GM19463 (cell line): ENCODE measurements at regions not wholly inside any gene's neighbourhood (a gene's known extent, or its start where the extent isn't known, plus 50 kb on each side); places are given as distances from the start of the nearest gene placed in this dataset.

ENCODE experiments used
- ATAC-seq: cut with Tn5 transposase; IDR thresholded peaks from one replicate; pipeline ENCODE4 v1.9.1; 2021; ENCODE audit warnings: mild to moderate bottlenecking, moderate library complexity; ENCODE audit not compliant: unreplicated experiment

DNA sequence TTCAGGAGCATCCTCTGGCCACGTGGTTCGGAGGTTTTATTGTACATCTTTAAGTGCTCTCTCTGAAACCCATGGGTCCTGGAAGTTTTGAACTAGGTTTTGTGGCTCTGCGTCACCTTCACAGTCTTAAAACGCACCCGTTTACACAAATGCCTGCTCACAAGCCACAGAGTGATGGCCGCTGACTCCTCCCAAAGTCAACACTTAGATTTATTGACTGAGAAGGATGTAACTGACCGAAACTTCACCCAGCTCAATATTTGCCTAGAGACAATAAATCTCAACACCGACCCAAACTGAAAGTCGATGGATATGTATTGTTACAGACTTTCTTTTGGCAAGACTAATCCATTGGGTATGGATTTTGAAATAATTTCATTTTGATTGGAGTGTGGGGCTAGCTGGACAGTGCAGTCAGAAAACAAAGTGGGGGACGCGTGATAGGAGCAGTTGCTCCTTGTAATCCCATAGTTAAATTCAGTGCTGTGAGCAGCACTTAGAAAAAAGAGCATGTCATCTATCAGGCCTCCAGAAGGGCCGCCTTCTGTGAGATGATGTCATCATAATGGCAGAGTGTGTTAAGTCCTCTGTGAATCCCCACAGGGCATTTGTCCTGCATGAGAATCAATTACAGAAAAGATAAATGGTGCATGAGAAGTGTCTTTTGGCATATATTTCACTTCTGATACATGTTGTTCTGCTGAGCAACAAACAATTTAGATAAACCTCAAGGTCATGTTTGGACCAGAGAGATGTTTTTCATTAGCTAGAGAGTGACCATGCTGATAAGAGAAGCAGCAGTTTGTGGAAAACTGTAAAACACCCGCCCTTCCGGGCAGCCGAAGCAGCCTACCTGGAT lies 183.7 kb downstream of the INO80D start:
- no peak for ATAC-seq

DNA sequence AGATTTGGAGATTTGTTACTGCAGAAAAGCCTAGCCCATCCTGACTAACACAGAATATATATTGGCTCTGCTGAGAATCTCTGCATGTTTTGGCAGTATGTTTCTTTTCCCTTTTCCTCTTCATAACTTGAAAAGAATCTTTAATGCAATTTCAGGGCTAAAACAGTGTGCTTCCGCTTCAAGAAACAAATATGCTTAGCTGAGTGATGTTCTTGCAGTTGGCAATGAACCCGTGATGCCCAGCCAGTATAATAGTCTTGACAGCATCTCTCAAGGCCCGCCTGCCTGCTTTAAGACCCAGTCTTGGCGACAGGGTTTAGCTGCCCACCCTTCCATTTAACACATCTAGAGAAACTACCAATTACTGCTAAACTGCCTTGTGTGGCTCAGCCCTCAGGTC lies 184.5 kb downstream of the INO80D start:
- no peak for ATAC-seq

DNA sequence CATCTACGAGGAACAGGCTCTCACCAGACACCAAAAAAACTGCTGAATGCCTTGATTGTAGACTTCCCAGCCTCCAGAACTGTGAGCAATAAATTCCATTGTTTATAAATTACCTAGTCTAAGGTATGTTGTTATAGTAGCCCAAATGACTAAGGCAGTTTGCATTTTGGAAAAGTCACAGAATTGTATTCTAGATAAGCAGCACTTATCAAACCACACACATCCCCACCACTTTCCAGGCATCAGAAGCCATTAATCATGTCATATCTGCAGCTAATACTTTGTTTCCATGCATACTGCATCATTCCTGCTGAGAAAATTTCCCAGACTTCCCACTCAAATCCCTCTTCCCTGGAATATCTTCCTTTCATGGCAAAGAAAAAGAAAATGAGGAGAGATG lies 187.2 kb downstream of the INO80D start:
- no peak for ATAC-seq

DNA sequence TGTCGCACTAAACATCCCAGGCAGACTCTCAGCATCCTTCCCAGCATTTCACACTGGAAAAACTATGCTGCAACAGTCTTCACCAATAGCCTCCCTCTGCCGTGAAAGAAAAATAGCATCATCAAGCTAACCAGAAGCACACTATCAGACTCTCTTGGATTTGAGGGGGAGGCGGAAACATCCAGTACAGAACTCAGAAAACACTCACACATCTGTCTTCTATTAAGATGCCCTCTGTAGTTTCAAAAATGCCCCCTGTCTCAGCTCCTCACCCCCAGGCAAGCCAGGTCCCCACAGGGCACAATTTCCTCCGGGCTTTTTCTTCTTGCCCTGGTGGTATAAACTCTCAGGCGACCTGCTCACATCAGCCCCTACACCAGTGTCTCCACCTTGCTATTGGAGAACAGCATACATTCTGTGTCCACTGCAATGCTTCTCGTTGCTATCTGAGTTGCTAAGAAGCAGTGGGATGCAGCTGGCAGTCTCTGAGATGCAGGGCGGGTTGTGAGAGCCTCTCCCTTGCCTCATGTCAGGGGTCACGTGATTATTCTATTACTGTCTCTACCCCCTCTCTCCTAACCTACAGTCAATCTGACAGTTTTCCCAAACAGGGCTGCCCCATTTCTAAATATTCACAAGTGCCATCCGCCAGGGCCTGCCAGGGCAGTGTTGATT lies 189.9 kb downstream of the INO80D start:
- no peak for ATAC-seq

DNA sequence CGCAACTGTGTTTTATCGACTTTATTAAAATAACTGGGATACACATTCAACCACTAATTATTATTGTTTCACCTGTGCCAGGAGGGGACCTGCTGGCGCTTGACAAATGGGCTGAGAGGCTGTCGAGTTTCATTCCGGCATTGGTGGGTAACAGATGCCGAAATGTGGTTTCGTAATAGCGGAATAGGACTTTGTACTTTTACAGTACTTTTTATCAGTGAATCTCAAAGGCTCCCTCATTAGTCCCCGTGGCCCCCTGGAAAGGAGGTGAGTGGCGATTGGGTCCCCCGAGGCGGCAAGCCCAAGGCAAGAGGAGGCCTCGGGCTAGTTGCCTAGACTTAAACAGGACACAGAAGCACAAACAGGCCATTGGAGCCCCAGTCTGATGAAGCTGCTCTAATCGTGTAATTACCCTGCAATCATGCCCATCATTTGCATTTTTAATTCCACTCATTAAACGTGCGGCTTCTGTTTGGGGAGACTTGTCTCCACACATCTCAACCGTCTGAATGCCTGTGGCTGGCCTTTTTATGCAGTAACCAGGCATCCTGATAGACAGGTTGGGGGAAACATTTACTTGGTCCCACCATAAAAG lies 193.2 kb downstream of the INO80D start:
- no peak for ATAC-seq

DNA sequence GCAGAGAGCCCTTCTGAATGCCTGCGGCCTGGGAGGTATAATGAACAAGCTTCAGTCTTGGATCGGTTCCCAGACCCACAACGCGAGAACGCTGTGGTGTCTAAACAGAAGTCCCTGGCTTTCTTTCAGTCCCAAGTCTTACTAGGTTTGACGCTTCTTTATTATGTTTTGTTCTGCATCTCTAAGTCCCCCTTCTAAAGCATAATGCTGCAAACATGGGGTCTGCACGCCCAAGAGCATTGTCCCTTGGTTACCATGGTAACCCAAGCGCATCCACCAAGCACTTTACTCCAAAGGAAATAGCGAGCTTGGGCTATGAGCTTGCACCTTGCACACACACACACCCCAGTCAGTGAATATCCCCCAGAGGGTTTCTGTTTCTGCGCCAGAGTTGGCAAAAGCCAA lies 193.7 kb downstream of the INO80D start:
- no peak for ATAC-seq

DNA sequence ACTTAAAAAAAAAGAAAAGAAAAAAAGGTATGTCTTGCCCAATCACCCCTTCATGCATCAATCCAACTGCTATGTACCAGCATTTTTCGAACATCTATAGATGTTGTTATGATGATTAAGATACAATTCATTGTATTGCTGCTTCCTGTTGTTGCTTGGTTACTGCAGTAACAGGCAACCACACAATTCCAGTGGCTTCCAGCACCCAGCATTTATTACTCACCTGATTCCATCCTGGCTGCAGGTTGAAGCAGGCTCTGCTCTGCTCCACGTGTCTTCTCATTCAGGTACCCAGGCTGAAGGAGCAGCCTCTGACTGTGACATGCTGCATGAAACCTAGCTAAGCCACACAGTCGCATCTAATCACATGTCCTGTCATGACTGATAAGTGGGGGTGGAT lies 196.9 kb downstream of the INO80D start:
- no peak for ATAC-seq

DNA sequence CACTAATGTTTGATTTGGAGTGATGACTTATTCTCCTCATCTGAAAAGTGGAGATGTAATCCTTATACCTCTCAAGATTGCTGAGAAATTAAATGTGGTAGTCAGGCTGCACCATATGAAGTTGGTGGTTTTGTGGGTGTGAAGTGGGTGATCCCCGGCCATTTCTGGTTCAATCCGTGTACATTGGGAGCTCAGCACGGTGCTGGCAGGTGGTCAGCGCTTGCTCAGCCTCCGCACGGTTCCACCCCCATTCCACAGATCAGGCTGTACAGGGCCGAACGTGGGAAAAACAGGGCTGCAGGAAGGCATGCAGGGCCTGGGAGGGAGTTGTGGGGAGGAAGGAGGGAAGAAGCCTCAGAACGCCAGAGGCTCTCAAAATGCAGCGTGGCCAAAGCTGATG lies 198.3 kb downstream of the INO80D start:
- no peak for ATAC-seq

DNA sequence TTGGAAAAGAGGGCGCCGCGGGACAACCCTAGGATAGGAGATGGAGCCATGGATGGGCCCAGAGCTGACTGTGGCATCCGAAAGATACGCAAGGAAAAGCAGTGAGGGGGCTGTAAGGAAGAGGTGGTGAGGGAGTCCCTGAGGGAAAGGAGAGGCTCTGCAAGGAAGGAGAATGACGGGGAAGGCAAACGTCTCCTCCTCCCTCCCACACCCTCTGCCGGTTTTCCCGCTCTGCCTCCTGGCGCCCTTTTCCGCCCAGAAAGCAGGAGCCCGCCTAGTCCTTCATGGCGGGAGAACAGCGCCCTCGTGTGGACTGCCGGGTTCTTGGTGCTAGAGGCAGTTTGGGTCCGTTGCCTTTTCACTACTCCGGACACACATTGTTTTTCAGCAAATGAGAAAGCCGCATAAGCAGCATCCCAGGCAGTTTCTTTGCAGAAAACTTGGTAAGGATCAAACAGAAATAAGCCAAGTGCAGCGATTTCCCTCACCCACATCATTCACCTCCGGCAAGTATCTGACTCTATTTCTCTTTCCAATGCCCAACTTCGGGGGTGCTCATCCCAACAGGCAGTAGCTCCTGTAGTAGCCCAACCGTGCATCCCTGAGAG lies 200.4 kb downstream of the INO80D start:
- peak; percentile 73 for ATAC-seq

DNA sequence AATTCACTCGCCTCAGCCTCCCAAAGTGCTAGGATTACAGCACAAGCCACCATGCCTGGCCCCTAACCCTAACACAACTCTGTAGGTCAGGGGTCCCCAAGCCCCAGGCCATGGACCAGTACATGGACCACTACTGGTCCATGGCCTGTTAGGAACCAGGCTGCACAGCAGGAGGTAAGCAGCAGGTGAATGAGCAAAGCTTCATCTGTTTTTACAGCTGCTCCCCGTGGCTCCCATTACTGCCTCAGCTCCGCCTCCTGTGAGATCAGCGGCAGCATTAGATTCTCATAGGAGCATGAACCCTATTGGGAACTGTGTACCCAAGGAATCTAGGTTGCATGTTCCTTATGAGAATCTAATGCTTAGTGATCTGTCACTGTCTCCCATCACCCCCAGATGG lies 201.7 kb downstream of the NRP2 start:
- ATAC-seq, result no peak

DNA sequence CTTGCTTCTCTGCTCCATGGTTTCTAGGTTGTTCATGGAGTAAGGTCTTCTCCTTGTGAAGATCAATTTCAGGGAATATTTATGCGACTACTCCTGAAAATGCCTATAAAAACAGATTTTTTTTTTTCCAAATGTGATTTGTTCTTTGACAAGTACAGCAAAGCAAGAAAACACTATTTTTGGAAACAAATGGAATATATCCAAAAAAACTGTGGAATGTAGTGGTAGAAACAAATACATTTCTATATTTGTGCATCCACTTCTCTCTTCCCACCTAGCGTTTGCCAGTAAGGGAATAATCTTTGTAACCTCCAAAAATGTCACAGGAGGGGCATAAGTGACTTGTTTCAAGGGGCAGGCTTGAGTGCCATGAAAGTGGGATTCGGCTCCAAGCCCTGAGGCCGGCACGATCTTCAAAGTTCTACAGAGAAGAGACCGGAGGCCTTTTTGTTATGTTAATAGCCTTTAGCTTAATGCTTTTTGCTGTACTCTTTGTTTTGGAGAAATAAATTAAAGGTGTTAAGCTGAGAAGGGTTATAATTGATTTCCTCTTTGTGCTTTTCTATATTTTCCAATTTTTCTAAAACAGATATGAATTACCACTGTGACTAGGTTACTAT lies 200.6 kb downstream of the NRP2 start:
- no peak for ATAC-seq

DNA sequence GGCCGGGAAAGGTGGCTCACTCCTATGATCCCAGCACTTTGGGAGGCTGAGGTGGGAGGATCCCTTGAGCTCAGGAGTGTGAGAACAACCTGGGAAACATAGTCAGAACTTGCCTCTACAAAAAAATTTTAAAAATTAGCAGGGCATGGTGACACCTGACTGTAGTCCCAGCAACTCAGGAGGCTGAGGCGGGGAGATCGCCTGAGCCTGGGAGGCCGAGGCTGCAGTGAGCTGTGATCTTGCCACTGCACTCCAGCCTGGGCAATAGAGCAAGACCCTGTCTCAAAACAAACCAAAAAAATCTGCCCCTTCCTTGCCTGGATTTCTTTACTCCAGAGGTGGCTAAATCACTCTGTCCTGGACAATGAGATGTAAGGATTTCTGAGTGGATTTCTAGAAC lies 197.7 kb downstream of the NRP2 start:
- no peak for ATAC-seq

DNA sequence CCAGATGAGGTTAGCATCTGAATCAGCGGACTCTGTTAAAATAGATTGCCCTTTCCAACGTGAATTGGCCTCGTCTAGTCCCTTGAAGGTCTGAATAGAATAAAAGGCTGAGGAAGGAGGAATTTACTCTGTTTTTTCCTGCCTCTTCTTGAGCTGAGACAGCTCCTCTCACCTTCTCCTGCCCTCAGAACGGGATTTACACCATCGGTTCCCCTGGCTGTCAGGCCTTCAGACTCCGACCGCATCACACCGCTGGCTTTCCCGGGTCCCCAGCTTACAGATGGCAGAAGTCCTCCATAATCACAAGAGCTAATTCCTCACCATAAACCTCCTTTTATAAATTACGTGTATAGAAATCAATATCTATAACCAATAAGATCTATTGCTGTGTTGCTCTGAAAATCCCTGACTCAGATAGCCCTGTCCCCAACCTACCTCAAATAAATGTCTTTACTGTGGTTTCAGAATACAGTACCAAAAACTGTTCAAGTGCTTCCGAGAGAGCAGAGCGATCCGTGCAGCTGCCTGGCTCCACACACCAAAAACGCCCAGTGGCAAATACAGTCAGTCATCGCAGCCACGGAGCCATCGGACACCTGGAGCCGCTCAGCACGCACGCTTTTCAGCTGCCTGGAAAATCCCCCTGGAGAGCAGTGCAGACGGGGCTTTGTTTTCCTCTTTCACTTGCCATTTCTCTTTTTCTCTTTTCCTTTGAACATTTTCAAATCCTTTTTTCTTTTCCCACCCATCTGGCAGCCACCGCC lies 196.9 kb downstream of the NRP2 start:
- ATAC-seq, result no peak

DNA sequence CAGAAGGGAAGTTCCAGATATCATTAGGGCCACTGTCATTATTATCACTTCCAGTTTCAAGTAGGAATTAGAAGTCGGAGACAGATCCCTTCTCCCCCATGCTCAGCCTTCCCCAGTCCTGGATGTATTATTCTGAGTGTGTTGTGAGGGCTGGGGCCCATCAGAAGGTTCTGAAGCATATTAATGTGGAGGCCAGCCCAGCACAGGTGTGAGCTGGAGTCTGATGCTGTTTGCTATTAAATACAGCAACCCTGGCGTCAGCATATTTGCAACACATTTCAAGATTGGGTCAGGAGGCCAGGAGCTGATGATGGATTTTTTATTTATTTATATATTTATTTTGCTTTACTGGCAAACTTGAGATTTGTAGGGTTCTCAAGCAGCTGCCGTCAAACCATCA lies 195.2 kb downstream of the NRP2 start:
- no peak for ATAC-seq

DNA sequence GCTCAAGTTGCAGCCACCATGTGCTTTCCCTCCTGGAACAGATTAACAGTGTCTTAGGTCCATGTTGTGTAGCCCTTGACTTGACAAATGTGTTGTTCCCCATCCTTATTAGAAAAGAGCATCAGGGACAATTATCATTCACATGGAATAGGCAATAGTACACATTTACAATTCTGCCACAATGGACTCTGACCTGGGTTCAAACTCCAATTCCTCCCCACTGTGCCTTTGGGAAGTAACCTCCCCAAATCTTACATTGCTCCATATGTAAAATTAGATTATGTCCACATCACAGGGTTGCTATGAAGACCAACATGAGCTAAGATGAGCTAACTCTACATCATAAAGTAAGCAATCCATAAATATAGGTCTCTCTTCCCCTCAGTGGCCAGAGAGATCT lies 193.8 kb downstream of the NRP2 start:
- no peak for ATAC-seq

DNA sequence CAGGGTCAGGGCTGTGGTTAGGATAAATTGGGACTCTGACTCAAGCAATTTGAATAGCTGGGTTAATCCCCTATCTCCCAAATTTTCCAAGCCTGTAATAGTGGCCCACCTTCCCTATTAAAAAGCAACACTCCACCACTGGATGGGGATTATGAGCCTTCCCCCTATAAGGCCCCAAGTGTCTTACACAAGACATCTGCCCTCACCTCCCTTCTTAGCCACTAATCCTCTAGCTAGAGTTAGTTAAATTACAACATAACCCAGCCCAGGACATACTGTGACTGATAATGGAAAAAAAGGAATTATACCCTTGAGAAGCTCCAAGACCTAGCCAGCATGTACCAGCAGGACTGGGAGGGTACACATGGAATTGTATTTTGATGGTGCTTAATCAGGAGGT lies 190.4 kb downstream of the NRP2 start:
- no peak for ATAC-seq

DNA sequence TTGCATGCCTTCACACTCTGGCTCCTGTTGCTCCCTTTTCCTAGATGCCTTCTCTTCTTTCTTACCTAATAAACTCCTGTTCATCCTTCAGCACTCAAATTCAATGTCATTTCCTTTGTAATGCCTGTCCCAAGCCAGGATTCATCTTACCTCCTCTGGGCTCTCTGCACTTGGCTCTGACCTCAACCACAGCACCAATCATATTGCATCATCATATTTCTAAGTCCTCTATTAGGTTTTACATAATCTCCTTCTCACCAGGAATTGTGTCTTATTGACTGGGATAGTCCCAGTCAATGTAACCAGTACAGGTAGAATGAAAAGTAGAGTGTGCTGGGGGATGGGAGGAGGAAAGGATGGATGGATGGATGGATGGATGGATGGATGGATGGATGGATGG lies 187.1 kb downstream of the NRP2 start:
- ATAC-seq, result no peak

DNA sequence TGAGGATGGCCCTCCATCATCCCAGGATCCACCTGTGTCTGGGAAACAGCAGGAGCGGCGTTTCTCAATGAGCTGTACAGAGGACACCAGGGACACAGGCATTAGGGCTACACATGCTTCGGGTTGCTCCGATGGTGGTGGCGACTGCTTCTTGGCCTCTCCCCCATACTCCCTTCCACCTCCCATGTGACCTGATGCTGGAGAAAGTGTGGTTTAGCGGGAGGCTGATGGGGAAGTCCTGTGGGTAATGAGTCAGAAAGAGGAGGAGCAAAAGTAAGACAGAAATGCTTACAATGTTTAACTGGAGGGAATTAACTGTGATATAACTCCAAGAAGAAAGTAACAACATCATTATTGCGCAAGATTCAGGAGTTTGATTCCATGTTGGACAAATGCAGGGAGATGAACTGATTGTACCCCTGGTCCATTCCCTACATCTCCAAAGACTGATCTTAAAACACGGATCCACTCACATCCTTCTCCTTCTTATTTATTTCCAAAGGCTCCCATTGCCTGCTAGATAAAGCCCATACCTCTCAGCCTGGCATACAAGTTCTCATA lies 186.6 kb downstream of the NRP2 start:
- peak; percentile 95 for ATAC-seq

DNA sequence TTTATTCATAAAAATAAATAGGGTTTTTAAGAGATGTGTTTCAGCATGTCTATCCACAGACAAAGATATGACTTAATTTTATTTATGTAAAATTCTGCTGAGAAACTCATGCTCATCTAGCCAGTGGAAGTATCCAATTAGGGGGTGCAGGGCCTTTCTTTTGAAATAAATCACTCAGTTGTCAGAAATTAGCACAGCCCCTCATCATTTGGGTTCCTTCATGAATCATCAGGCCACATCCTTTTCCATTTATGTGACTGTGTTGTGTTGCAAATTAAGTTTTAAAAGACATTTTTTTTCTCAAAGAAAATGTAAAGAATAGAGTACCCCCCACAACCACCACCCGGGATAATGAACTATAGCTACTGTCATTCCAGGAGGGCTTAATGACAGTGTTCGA lies 185.8 kb downstream of the NRP2 start:
- ATAC-seq, result no peak

DNA sequence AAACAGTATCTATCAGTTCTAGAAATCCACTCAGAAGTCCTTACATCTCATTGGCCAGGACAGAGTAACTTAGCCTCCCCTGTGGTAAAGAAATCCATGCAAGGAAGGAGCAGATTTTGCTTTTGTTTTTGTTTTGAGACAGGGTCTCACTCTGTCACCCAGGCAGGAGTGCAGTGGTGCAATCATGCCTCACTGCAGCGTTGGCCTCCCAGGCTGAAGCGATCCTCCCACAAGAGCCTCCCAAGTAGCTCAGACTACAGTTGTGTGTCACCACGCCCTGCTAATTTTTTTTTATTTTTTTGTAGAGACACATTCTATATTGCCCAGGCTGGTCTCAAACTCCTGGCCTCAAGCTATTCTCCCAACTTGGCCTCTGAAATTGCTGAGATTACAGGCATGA lies 185.1 kb downstream of the NRP2 start:
- ATAC-seq, result no peak
